DMS153 (cell line): ENCODE measurements at regions not wholly inside any gene's neighbourhood (a gene's known extent, or its start where the extent isn't known, plus 50 kb on each side); places are given as distances from the start of the nearest gene placed in this dataset.

ENCODE experiments used
- DNase-seq: peaks from one replicate; lab custom pipeline; 2025; lab: John Stamatoyannopoulos, UW

- no peak for DNase-seq
These were observed 60.4 kb upstream of the HAO2 start for GRCh38 chr1:119308130-119308700.

- no peak for DNase-seq
These were observed 59.8 kb upstream of the HAO2 start for GRCh38 chr1:119308806-119309205.

- DNase-seq, result no peak
These were observed 58.3 kb upstream of the HAO2 start for GRCh38 chr1:119310301-119310700.

- DNase-seq, result no peak
These were observed 56.1 kb upstream of the HAO2 start for GRCh38 chr1:119312500-119312899.

- no peak for DNase-seq
These were observed 54.4 kb upstream of the HAO2 start for GRCh38 chr1:119314001-119314796.

GRCh38 chr1:119316870-119317416 lies 51.6 kb upstream of the HAO2 start:
- no peak for DNase-seq

GRCh38 chr1:119318466-119319309 lies 49.9 kb upstream of the HAO2 start:
- DNase-seq, result no peak
